Osteoblast (primary cell): ENCODE measurements at regions not wholly inside any gene's neighbourhood (a gene's known extent, or its start where the extent isn't known, plus 50 kb on each side); places are given as distances from the start of the nearest gene placed in this dataset.

Experiments
- DNase-seq: peaks from one replicate; pipeline ENCODE4 v3.0.0; 2011; ENCODE audit warnings: low spot score, mixed read lengths; ENCODE audit not compliant: insufficient read length; ENCODE audit errors: missing footprints
- H2AFZ ChIP-seq: 2 replicates; pipeline ENCODE4 v1.6.0; 2011; ENCODE audit warnings: mild to moderate bottlenecking, low read length
- H3K27ac ChIP-seq: 2 replicates; pipeline ENCODE4 v1.5.1; 2011; ENCODE audit warnings: mild to moderate bottlenecking, low read depth, low read length, moderate library complexity
- H3K27me3 ChIP-seq: 2 replicates; pipeline ENCODE4 v1.6.0; 2012; ENCODE audit warnings: mild to moderate bottlenecking, control low read depth, inconsistent platforms, low read length, moderate library complexity; ENCODE audit not compliant: insufficient read depth
- H3K36me3 ChIP-seq: 2 replicates; pipeline ENCODE4 v1.5.1; 2011; ENCODE audit warnings: mild to moderate bottlenecking, low read length, control low read depth, moderate library complexity; ENCODE audit not compliant: insufficient read depth
- H3K4me1 ChIP-seq: 2 replicates; pipeline ENCODE4 v1.5.1; 2011; ENCODE audit warnings: mild to moderate bottlenecking, low read length, control low read depth, moderate library complexity; ENCODE audit not compliant: insufficient read depth
- H3K4me2 ChIP-seq: 2 replicates; pipeline ENCODE4 v1.6.0; 2011; ENCODE audit warnings: mild to moderate bottlenecking, low read length; ENCODE audit not compliant: insufficient read depth
- H3K4me3 ChIP-seq: fragments of 200-600 bp; sonication (generic); 3 replicates; pipeline ENCODE4 v1.5.1; 2012; ENCODE audit warnings: mild to moderate bottlenecking, low read length, inconsistent platforms; ENCODE audit not compliant: insufficient read depth
- H3K79me2 ChIP-seq: 2 replicates; pipeline ENCODE4 v1.6.0; 2012; ENCODE audit warnings: mild to moderate bottlenecking, low read length, control low read depth, inconsistent platforms; ENCODE audit not compliant: insufficient read depth
- H3K9me3 ChIP-seq: 2 replicates; pipeline ENCODE4 v1.5.1; 2011; ENCODE audit warnings: low read depth, low read length, control low read depth
- H4K20me1 ChIP-seq: 2 replicates; pipeline ENCODE4 v1.6.0; 2012; ENCODE audit warnings: mild to moderate bottlenecking, low read length, control low read depth; ENCODE audit not compliant: insufficient read depth
- CTCF ChIP-seq: IDR thresholded peaks from 2 replicates; pipeline ENCODE4 v1.5.1; 2011; ENCODE audit warnings: mild to moderate bottlenecking, low read depth, low read length, moderate library complexity; ENCODE audit errors: extremely low read depth

- no peaks in the 10 kb centered on the region for H3K4me1 ChIP-seq
- no peak overlapping the region for H3K27ac ChIP-seq
- H3K79me2 ChIP-seq: no peaks in the 10 kb centered on the region
- no peaks in the 10 kb centered on the region for H4K20me1 ChIP-seq
- no peak overlapping the region for H3K4me2 ChIP-seq
- no peak overlapping the region for H3K4me3 ChIP-seq
- DNase-seq: no peak
- no peaks in the 10 kb centered on the region for H3K9me3 ChIP-seq
- H3K27me3 ChIP-seq: no peaks in the 10 kb centered on the region
- no peaks in the 10 kb centered on the region for H3K36me3 ChIP-seq
- no peak for TF ChIP-seq CTCF
- H2AFZ ChIP-seq: no peak overlapping the region
Observed at GRCh38 chr4:81604683-81605218, 133.0 kb upstream of the RASGEF1B start.

- no peak for DNase-seq
Observed at GRCh38 chr4:81602854-81603253, 131.1 kb upstream of the RASGEF1B start.

GRCh38 chr4:81601358-81601694, 129.6 kb upstream of the RASGEF1B start:
- no peaks in the 10 kb centered on the region for H3K79me2 ChIP-seq
- no peaks in the 10 kb centered on the region for H3K9me3 ChIP-seq
- H3K36me3 ChIP-seq: no peaks in the 10 kb centered on the region
- H3K27ac ChIP-seq: no peak overlapping the region
- no peak overlapping the region for H2AFZ ChIP-seq
- H3K27me3 ChIP-seq: no peaks in the 10 kb centered on the region
- no peak for TF ChIP-seq CTCF
- DNase-seq: no peak
- no peak overlapping the region for H3K4me2 ChIP-seq
- no peak overlapping the region for H3K4me3 ChIP-seq
- no peaks in the 10 kb centered on the region for H3K4me1 ChIP-seq
- H4K20me1 ChIP-seq: no peaks in the 10 kb centered on the region

More at GRCh38 chr4:81602854-81603253, 131.1 kb upstream of the RASGEF1B start:
- Histone ChIP-seq H2AFZ (no peak overlapping the region), H3K27me3 (no peaks in the 10 kb centered on the region), H3K4me1 (no peaks in the 10 kb centered on the region), H3K4me3 (no peak overlapping the region), H3K36me3 (no peaks in the 10 kb centered on the region), H3K27ac (no peak overlapping the region), H3K79me2 (no peaks in the 10 kb centered on the region), H3K4me2 (no peak overlapping the region), H3K9me3 (no peaks in the 10 kb centered on the region), H4K20me1 (no peaks in the 10 kb centered on the region)
- TF ChIP-seq CTCF: no peak

GRCh38 chr4:81600520-81601357, 129.0 kb upstream of the RASGEF1B start:
- Histone ChIP-seq H4K20me1 (no peaks in the 10 kb centered on the region), H3K4me1 (no peaks in the 10 kb centered on the region), H3K4me3 (no peak overlapping the region), H3K36me3 (no peaks in the 10 kb centered on the region), H3K9me3 (no peaks in the 10 kb centered on the region), H3K4me2 (no peak overlapping the region), H3K27me3 (no peaks in the 10 kb centered on the region), H3K27ac (no peak overlapping the region), H2AFZ (peak overlapping the region; percentile 57), H3K79me2 (no peaks in the 10 kb centered on the region)
- DNase-seq: no peak
- TF ChIP-seq CTCF: no peak
